Loucy (cell line): ENCODE measurements at regions not wholly inside any gene's neighbourhood (a gene's known extent, or its start where the extent isn't known, plus 50 kb on each side); places are given as distances from the start of the nearest gene placed in this dataset.
A peak's percentile ranks its signal among the peaks of the same experiment; 100 is the strongest.

Experiments
- H2AFZ ChIP-seq: fragments of 200-600 bp; sonication (generic); 2 replicates; pipeline ENCODE4 v1.6.0; 2016; ENCODE audit warnings: antibody characterized with exemption, mild to moderate bottlenecking, low read length, moderate library complexity
- H3F3A ChIP-seq: fragments of 200-600 bp; 2 replicates; pipeline ENCODE4 v1.6.0; 2016; ENCODE audit warnings: antibody characterized with exemption, low read depth, mild to moderate bottlenecking
- H3K27me3 ChIP-seq: fragments of 200-600 bp; sonication (generic); 2 replicates; pipeline ENCODE4 v1.6.1; 2014; ENCODE audit warnings: low read length, mild to moderate bottlenecking; ENCODE audit not compliant: insufficient read depth, poor library complexity, severe bottlenecking
- H3K36me3 ChIP-seq: fragments of 200-600 bp; sonication (generic); 2 replicates; pipeline ENCODE4 v1.6.1; 2016; ENCODE audit warnings: low read length; ENCODE audit not compliant: insufficient read depth
- H3K4me1 ChIP-seq: fragments of 200-600 bp; sonication (generic); 2 replicates; pipeline ENCODE4 v1.5.1; 2014; ENCODE audit warnings: low read length, mild to moderate bottlenecking; ENCODE audit not compliant: insufficient read depth, poor library complexity, severe bottlenecking
- H3K4me2 ChIP-seq: fragments of 200-600 bp; sonication (generic); 2 replicates; pipeline ENCODE4 v1.6.0; 2014; ENCODE audit warnings: antibody characterized with exemption, low read length, low read depth, mild to moderate bottlenecking; ENCODE audit not compliant: poor library complexity, severe bottlenecking
- H3K4me3 ChIP-seq: fragments of 200-600 bp; sonication (generic); 2 replicates; pipeline ENCODE4 v1.5.1; 2014; ENCODE audit warnings: low read length, mild to moderate bottlenecking, mixed read lengths; ENCODE audit not compliant: poor library complexity, severe bottlenecking
- H3K79me2 ChIP-seq: fragments of 200-600 bp; sonication (generic); 2 replicates; pipeline ENCODE4 v1.6.1; 2014; ENCODE audit warnings: low read length; ENCODE audit not compliant: insufficient read depth
- H3K9ac ChIP-seq: fragments of 200-600 bp; sonication (generic); 2 replicates; pipeline ENCODE4 v1.6.0; 2014; ENCODE audit warnings: mild to moderate bottlenecking, low read depth, low read length, moderate library complexity; ENCODE audit not compliant: poor library complexity, severe bottlenecking
- H3K9me2 ChIP-seq: fragments of 200-600 bp; sonication (generic); replicated peaks from 2 replicates; pipeline ENCODE4 v1.6.1; 2016; ENCODE audit warnings: low read depth, low read length, mixed read lengths
- H3K9me3 ChIP-seq: fragments of 200-600 bp; sonication (generic); 2 replicates; pipeline ENCODE4 v1.6.1; 2014; ENCODE audit warnings: mild to moderate bottlenecking, antibody characterized with exemption, low read length, low read depth; ENCODE audit not compliant: insufficient read depth
- H4K20me1 ChIP-seq: fragments of 200-600 bp; sonication (generic); 2 replicates; pipeline ENCODE4 v1.6.0; 2014; ENCODE audit warnings: antibody characterized with exemption, low read length, mild to moderate bottlenecking; ENCODE audit not compliant: insufficient read depth, poor library complexity, severe bottlenecking
- EZH2phosphoT487 ChIP-seq: fragments of 200-600 bp; IDR thresholded peaks from 2 replicates; pipeline ENCODE4 v1.6.1; 2018; ENCODE audit warnings: antibody characterized with exemption, mild to moderate bottlenecking, moderate library complexity, borderline replicate concordance
- TF ChIP-seq, protein P1 (sequence below): fragments of 200-600 bp; sonication (generic); conservative IDR thresholded peaks from 2 replicates; pipeline ENCODE4 v1.5.1; 2014; ENCODE audit warnings: mild to moderate bottlenecking, antibody characterized with exemption, low read length

GRCh38 chr4:14744346-14744745, 257.9 kb upstream of the CPEB2 start:
- Histone ChIP-seq H2AFZ (no peak overlapping the region), H3K9ac (no peak overlapping the region)

DNA sequence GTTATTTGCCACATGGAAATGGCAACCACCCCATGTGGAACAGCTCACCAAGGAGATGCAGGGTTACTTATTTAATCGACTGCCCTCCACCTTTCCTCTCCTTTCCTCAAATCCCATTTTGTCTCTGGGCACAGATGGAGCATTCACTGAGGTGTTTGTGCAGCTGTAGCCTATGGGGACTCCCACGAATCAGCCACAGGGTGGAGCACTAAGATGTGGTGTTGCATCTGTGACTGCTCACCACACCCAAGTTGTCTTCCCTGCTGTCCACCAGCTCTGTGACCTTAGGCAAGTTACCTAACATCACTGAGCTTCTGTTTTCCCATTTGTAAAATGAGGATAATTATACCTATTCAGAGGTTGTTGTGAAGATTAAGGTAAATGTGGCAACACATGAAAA, 252.4 kb upstream of the CPEB2 start:
- H3K36me3 ChIP-seq = no peaks in the 10 kb centered on the region
- H3K4me1 ChIP-seq = no peaks in the 10 kb centered on the region
- H3K27me3 ChIP-seq = no peaks in the 10 kb centered on the region
- no peak overlapping the region for H3K4me2 ChIP-seq
- H3K4me3 ChIP-seq = no peak overlapping the region
- no peaks in the 10 kb centered on the region for H3F3A ChIP-seq
- no peaks in the 10 kb centered on the region for H4K20me1 ChIP-seq
- no peak overlapping the region for H2AFZ ChIP-seq
- no peaks in the 10 kb centered on the region for H3K9me2 ChIP-seq
- H3K79me2 ChIP-seq = no peaks in the 10 kb centered on the region
- peaks cover 9% of the 10 kb centered on the region; the same call in 1 of the 2 replicates for H3K9me3 ChIP-seq
- no peak overlapping the region for H3K9ac ChIP-seq
- TF ChIP-seq, protein P1, sequence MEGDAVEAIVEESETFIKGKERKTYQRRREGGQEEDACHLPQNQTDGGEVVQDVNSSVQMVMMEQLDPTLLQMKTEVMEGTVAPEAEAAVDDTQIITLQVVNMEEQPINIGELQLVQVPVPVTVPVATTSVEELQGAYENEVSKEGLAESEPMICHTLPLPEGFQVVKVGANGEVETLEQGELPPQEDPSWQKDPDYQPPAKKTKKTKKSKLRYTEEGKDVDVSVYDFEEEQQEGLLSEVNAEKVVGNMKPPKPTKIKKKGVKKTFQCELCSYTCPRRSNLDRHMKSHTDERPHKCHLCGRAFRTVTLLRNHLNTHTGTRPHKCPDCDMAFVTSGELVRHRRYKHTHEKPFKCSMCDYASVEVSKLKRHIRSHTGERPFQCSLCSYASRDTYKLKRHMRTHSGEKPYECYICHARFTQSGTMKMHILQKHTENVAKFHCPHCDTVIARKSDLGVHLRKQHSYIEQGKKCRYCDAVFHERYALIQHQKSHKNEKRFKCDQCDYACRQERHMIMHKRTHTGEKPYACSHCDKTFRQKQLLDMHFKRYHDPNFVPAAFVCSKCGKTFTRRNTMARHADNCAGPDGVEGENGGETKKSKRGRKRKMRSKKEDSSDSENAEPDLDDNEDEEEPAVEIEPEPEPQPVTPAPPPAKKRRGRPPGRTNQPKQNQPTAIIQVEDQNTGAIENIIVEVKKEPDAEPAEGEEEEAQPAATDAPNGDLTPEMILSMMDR = peak; percentile 62
- no peak for TF ChIP-seq EZH2phosphoT487

More at GRCh38 chr4:14744346-14744745, 257.9 kb upstream of the CPEB2 start:
- TF ChIP-seq EZH2phosphoT487 = no peak
- TF ChIP-seq, protein P1 = no peak
- Histone ChIP-seq H3K9me3 (no peaks in the 10 kb centered on the region), H3K9me2 (no peaks in the 10 kb centered on the region), H3K4me2 (no peak overlapping the region), H3K4me3 (no peak overlapping the region), H4K20me1 (no peaks in the 10 kb centered on the region), H3K27me3 (no peaks in the 10 kb centered on the region), H3F3A (no peaks in the 10 kb centered on the region), H3K36me3 (no peaks in the 10 kb centered on the region), H3K79me2 (no peaks in the 10 kb centered on the region), H3K4me1 (no peaks in the 10 kb centered on the region)

- H3F3A ChIP-seq = no peaks in the 10 kb centered on the region
- no peaks in the 10 kb centered on the region for H3K9me2 ChIP-seq
- no peaks in the 10 kb centered on the region for H3K79me2 ChIP-seq
- no peaks in the 10 kb centered on the region for H3K4me1 ChIP-seq
- no peak for TF ChIP-seq EZH2phosphoT487
- TF ChIP-seq, protein P1 = no peak
- no peaks in the 10 kb centered on the region for H3K27me3 ChIP-seq
- no peak overlapping the region for H3K9ac ChIP-seq
- H3K36me3 ChIP-seq = no peaks in the 10 kb centered on the region
- H3K9me3 ChIP-seq = peaks cover 9% of the 10 kb centered on the region; the same call in 1 of the 2 replicates
- no peak overlapping the region for H2AFZ ChIP-seq
- H3K4me3 ChIP-seq = no peak overlapping the region
- no peak overlapping the region for H3K4me2 ChIP-seq
- no peaks in the 10 kb centered on the region for H4K20me1 ChIP-seq
Observed at GRCh38 chr4:14752341-14753046, 249.8 kb upstream of the CPEB2 start.
